RWPE1 (cell line): ENCODE measurements at regions not wholly inside any gene's neighbourhood (a gene's known extent, or its start where the extent isn't known, plus 50 kb on each side); places are given as distances from the start of the nearest gene placed in this dataset.
A peak's percentile ranks its signal among the peaks of the same experiment; 100 is the strongest.

Experiments used
- CTCF ChIA-PET: fragments of 350-600 bp; sonication (Branson Sonifier 250); formaldehyde crosslinking; extraction: SDS; loops from one replicate; lab custom pipeline; 2021; lab: Yijun Ruan, JAX
- POLR2A ChIA-PET: fragments of 400-600 bp; formaldehyde crosslinking; extraction: SDS; loops from one replicate; lab custom pipeline; 2020; ENCODE audit warnings: antibody characterized with exemption; ENCODE audit not compliant: low non-redundant PET; lab: Yijun Ruan, JAX
- DNase-seq: peaks from one replicate; pipeline ENCODE4 v3.0.0; 2012; ENCODE audit warnings: low spot score
- H3K27ac ChIP-seq: fragments of 450-650 bp; 2 replicates; pipeline ENCODE4 v1.5.1; 2017
- TF ChIP-seq, protein P1 (sequence below): fragments of 450-650 bp; conservative IDR thresholded peaks from 2 replicates; pipeline ENCODE4 v1.5.1; 2017; ENCODE audit warnings: low read depth, mild to moderate bottlenecking

DNA sequence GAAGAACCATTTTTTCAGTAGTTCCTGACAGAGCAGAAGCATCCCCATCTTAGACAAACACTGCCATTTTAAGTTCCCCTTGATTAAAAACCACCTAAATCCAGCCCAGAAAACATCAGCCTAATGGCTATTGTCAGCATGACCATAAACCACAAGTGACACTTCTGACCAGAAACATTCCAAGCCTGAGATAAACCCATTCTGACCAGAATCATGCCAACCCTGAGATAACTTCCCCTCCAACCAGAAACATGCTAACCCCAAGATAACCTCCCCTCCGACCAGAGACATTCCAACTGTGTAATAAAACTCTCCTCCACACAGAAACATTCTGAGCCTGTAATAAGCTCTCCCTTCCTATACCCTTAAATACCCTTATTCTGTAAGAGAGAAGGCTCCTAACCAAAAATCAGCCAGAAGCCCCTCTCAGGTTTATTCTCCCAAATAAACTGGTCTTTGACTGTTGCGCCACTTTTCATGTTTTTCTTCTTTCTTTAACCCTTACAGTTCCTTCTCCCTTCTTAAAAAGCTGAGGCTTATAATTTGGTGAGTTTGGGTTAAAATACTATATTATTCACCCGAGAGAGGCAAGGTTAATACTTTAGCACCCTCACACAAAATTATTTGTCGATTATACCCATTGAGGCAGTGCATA, 149.7 kb downstream of the HNMT start:
- TF ChIP-seq, protein P1, sequence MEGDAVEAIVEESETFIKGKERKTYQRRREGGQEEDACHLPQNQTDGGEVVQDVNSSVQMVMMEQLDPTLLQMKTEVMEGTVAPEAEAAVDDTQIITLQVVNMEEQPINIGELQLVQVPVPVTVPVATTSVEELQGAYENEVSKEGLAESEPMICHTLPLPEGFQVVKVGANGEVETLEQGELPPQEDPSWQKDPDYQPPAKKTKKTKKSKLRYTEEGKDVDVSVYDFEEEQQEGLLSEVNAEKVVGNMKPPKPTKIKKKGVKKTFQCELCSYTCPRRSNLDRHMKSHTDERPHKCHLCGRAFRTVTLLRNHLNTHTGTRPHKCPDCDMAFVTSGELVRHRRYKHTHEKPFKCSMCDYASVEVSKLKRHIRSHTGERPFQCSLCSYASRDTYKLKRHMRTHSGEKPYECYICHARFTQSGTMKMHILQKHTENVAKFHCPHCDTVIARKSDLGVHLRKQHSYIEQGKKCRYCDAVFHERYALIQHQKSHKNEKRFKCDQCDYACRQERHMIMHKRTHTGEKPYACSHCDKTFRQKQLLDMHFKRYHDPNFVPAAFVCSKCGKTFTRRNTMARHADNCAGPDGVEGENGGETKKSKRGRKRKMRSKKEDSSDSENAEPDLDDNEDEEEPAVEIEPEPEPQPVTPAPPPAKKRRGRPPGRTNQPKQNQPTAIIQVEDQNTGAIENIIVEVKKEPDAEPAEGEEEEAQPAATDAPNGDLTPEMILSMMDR = no peak
- CTCF ChIA-PET = interaction anchor here (0.5 to 0.8 kb wide), 3 partner anchors 9 to 96 kb away, joined by 3 to 4 read pairs (median 4); no protein-coding TSS in a partner anchor
- DNase-seq = no peak
- H3K27ac ChIP-seq = no peak overlapping the region
- POLR2A ChIA-PET = no interaction called here

DNA sequence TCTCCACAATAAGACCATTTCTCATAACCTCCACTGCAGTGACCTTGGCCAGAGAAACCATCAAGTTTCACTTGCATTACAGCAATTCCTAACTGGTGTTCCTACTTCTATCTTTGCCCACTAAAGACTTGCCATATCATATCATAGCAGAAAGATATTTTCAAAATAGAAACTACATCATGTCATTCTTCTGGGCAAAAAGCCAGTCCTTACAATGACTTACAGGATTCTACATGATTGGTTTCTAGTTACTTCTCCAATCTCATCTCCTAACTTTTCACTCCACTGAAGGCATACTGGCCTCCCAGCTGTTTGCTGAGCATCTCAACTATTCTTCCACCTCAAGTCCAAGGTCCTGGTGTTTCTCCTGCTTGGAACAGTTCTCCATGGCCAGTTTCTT, 151.4 kb downstream of the HNMT start:
- H3K27ac ChIP-seq = no peak overlapping the region
- ChIA-PET POLR2A (no interaction called here), CTCF (no interaction called here)
- TF ChIP-seq, protein P1 = no peak
- no peak for DNase-seq

DNA sequence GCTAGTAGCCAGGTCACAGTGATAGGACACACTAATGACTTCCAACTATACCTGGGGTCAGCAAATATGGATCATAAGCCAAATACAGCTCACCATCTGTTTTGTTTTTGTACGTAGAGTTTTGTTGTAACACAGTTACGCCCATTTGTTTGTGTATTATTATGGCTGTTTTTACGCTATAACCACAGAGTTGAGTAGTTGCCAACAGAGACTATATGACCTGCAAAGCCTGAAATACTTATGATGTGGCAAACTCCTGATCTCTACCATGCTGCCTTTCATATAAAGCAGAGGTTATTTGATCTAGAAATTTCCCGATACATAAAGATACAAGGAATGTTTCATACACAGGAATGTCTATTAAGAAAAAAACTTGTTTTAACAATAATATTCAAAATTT, 152.2 kb downstream of the HNMT start:
- H3K27ac ChIP-seq = no peak overlapping the region
- POLR2A ChIA-PET = no interaction called here
- TF ChIP-seq, protein P1 = no peak
- DNase-seq = no peak
- CTCF ChIA-PET = interaction anchor here (0.7 kb wide), 1 partner anchor 684 kb away, joined by 3 read pairs; no protein-coding TSS in a partner anchor

DNA sequence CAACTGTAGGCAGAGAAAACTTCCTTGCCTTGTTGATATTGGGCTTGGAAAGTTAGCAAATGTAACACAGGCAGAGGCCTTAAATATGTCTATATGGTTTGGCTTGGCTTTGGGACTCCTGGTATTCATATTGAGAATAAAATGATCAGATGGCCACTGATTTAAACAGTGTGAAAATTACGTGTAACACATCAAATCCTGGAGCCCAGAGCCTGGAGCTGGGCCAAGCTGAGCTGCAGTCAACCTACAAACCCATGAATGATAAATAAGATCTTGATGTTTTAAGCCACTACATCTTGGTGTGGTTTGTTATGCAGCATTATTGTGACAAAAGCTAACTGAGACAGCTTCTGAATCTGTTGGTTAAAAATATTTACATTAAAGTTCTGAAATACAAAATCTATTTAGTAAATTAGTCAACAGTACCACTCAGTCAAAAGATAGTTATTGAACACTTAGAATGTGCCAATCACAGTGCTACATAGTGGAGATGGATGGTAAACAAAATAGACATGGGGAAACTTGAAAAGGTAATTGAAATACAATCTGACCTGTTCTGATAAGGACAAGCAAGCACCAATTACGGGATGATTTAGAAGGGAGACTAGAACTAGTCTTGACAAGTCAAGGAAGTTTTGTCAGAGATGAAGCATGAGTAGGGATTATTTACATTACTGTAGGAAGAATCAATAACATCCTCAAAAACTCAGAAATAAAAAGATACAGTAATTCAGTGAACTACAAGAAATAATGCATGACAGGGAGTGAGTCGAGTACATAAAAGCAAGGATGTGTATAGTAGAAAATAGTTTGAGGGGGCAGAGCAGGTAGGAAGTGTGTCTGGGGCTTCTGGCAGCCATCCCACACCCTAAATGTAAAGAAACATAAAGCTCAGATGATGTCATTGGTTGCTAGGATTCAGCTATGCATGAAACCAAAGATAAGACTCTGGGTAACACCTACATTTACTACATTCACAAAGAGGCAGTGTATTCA, 157.7 kb downstream of the HNMT start:
- POLR2A ChIA-PET = no interaction called here
- H3K27ac ChIP-seq = no peak overlapping the region
- DNase-seq = peak; percentile 73
- TF ChIP-seq, protein P1 = no peak
- CTCF ChIA-PET = interaction anchor here (0.7 to 1.5 kb wide), 2 partner anchors 32 to 567 kb away, joined by 3 to 4 read pairs; no protein-coding TSS in a partner anchor

DNA sequence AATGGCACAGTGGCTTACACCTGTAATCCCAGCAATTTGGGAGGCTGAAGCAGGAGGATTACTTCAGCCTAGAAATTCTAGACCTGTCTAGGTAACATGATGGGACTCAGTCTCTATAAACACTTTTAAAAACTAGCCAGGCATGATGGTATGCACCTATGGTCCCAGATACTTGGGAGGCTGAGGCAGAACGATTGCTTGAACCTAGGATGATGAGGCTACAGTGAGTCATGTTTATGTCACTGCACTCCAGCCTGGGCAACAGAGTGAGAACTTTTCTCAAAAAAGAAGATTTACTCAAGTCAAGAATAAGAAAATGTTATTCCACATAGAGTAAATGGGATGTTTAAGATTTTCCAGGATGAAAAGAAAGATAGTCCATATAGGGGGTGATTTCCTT, 158.6 kb downstream of the HNMT start:
- ChIA-PET CTCF (no interaction called here), POLR2A (no interaction called here)
- TF ChIP-seq, protein P1 = no peak
- H3K27ac ChIP-seq = no peak overlapping the region
- no peak for DNase-seq

DNA sequence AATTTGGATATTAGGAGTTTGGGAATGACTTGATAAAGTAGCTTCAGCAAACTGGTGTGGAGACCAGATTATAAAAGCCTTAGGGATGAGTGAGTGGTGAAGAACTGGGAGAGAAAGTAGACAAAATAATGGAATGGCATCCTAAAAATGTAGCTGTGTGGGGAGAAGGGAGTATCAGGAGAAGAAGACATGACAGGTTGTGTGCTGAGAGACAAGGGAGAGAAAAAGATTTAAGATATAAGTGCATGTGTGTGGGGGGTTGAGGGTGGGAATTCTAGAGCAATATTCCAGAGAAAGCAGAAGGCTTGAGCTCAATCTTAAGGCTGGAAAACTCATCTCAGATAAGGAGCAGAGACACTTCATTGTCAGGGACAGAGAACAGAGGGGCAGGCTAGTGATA, 159.5 kb downstream of the HNMT start:
- H3K27ac ChIP-seq = no peak overlapping the region
- ChIA-PET POLR2A (no interaction called here), CTCF (no interaction called here)
- TF ChIP-seq, protein P1 = no peak
- no peak for DNase-seq
